Ovary (tissue), 3 donors: ENCODE measurements at regions not wholly inside any gene's neighbourhood (a gene's known extent, or its start where the extent isn't known, plus 50 kb on each side); places are given as distances from the start of the nearest gene placed in this dataset.

Experiments used
- POLR2A ChIP-seq: fragments of 450-650 bp; IDR thresholded peaks from one replicate; pipeline ENCODE4 v1.6.1; 2017; ENCODE audit warnings: antibody characterized with exemption, mild to moderate bottlenecking, moderate library complexity
- TF ChIP-seq, protein P1 (sequence below), 3 donors: fragments of 450-650 bp in 2 of 3; fragments of 200-600 bp in 1 of 3; IDR thresholded peaks; one replicate each; pipeline versions ENCODE4 v1.5.1 to v1.8.0; 2016 to 2022; ENCODE audit warnings: antibody characterized with exemption in 3 of 3, mild to moderate bottlenecking in 1 of 3
- donor health status: DM: no; HTN: no; CAD: no.

DNA sequence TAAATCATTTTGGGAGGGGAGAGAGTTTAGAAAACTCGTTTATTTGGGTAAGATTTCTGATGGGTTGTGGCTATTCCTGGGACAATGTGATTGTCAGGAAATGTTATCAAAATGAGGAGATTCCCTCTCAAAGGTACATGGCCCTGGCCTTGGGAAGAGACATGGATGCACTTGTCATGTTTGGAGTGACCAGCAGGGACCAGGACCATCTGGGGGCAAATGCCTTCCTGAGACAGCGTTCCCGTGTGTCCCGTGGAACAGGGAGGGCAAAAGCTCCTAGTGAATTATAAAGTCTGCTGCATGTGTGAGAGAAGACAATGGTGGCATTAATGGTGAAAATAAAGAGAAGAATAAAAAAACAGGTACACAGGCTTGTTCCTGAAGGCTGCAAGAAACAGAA, 317.3 kb downstream of the ZNF536 start:
- TF ChIP-seq, protein P1, sequence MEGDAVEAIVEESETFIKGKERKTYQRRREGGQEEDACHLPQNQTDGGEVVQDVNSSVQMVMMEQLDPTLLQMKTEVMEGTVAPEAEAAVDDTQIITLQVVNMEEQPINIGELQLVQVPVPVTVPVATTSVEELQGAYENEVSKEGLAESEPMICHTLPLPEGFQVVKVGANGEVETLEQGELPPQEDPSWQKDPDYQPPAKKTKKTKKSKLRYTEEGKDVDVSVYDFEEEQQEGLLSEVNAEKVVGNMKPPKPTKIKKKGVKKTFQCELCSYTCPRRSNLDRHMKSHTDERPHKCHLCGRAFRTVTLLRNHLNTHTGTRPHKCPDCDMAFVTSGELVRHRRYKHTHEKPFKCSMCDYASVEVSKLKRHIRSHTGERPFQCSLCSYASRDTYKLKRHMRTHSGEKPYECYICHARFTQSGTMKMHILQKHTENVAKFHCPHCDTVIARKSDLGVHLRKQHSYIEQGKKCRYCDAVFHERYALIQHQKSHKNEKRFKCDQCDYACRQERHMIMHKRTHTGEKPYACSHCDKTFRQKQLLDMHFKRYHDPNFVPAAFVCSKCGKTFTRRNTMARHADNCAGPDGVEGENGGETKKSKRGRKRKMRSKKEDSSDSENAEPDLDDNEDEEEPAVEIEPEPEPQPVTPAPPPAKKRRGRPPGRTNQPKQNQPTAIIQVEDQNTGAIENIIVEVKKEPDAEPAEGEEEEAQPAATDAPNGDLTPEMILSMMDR (IDR thresholded peaks at IDR 0.05): no peak
- no peak for TF ChIP-seq POLR2A
